ENCODE measurements at regions not wholly inside any gene's neighbourhood (a gene's known extent, or its start where the extent isn't known, plus 50 kb on each side); places are given as distances from the start of the nearest gene placed in this dataset.
"Not testable (repeated sequence)": the region's sequence is repeated elsewhere in the genome, so short reads cannot be mapped to it uniquely, and the experiment has no call there.

DNA sequence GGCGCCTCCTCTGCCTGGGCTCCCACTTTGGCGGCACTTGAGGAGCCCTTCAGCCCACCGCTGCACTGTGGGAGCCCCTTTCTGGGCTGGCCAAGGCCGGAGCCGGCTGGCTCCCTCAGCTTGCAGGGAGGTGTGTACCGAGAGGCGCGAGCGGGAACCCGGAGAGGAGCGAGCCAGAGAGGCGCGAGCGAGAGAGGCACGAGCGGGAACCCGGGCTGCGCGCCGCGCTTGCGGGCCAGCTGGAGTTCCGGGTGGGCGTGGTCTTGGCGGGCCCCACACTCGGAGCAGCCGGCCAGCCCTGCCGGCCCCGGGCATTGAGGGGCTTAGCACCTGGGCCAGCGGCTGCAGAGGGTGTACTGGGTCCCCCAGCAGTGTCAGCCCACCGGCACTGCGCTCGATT lies 79.2 kb upstream of the HIVEP1 start:
- not testable (repeated sequence) for TF ChIP-seq CTCF (conservative IDR thresholded peaks at IDR 0.05); ZFX (IDR thresholded peaks at IDR 0.05)

Measured in C4-2B (cell line).